GM18867 (cell line): ENCODE measurements at regions not wholly inside any gene's neighbourhood (a gene's known extent, or its start where the extent isn't known, plus 50 kb on each side); places are given as distances from the start of the nearest gene placed in this dataset.
"Not testable (repeated sequence)": the region's sequence is repeated elsewhere in the genome, so short reads cannot be mapped to it uniquely, and the experiment has no call there.

Experiments used
- ATAC-seq: cut with Tn5 transposase; IDR thresholded peaks from one replicate; pipeline ENCODE4 v1.9.1; 2021; ENCODE audit warnings: mild to moderate bottlenecking, moderate library complexity; ENCODE audit not compliant: unreplicated experiment

GRCh38 chr2:83990636-83991035 lies 468.4 kb downstream of the SUCLG1 start:
- ATAC-seq: no peak

- ATAC-seq: not testable (repeated sequence)
These were observed 482.5 kb downstream of the SUCLG1 start for GRCh38 chr2:83976628-83977027.

- ATAC-seq: no peak
These were observed 487.0 kb downstream of the SUCLG1 start for GRCh38 chr2:83972128-83972527.

DNA sequence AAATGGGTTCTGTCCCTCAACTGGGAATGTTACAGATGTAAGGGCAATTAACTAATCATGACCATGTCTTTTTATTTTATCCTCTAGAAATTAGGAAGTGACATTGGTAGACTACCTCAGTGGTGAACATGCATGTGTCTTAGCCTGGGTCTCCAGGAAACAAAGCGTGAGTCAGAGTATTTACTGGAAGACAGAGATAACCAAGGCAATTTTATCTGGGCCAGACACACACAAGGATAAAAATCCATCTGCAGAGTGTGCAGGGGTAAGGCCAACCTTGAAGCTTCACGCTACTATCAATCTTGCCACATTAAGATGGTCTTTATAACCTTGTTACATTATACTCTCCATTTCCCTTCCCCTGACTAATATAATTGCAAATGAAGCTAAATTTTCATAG lies 487.5 kb downstream of the SUCLG1 start:
- ATAC-seq: no peak

- no peak for ATAC-seq
These were observed 488.7 kb downstream of the SUCLG1 start for GRCh38 chr2:83970217-83970929.

GRCh38 chr2:83969085-83969484 lies 490.0 kb downstream of the SUCLG1 start:
- ATAC-seq: no peak

DNA sequence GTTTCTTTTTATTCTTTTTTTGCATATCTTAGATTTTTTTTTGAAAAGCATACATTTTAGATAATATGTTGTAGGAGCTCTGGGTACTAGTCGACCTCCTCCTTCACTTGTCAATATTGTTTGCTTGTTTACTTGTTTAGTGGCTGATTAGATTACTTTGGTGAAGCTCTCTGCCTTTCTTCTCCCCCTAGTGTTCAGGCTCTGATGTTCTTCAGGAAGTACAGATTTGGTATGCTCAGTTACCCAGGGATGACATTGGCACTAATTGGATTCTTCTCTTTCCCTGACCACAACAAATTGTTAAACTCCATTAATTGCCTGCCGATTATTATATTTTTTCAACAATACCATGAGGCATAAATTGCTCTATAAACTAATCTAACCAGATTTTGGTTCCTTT lies 491.2 kb downstream of the SUCLG1 start:
- ATAC-seq: no peak

DNA sequence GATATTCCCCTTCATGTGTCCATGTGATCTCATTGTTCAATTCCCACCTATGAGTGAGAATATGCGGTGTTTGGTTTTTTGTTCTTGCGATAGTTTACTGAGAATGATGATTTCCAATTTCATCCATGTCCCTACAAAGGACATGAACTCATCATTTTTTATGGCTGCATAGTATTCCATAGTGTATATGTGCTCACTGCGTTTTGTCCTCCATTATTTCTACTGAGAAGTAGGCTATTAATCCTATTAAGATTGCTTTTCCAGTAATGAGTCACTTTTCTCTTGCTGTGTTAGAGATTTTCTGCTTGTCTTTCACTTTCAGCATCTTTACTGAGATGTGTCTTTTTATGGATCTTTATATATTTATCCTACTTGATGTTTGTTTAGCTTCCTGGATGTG lies 492.1 kb downstream of the SUCLG1 start:
- not testable (repeated sequence) for ATAC-seq

DNA sequence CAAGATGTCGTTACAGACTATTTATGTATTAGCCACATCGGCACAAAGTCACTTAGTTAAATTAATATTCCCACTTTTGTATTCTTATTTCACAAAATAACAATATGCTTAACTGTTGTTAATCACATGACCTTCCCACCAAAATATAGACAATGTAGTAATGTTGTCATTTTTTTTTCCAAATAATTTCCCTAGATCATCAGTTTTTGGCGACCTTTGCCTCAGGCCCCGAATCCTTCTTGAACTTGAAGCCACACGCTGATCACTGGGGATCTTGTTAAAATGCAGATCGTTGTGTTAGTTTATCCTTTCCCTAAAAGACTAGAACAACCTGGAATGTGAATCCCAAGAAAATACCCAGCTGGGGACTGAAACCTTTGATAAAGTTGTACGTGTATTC lies 497.6 kb downstream of the SUCLG1 start:
- ATAC-seq: no peak

GRCh38 chr2:83960371-83960770 lies 498.7 kb downstream of the SUCLG1 start:
- ATAC-seq: no peak

GRCh38 chr2:83959266-83959665 lies 499.8 kb downstream of the SUCLG1 start:
- ATAC-seq: no peak

GRCh38 chr2:83956991-83957390 lies 502.1 kb downstream of the SUCLG1 start:
- no peak for ATAC-seq

GRCh38 chr2:83953697-83954096 lies 505.4 kb downstream of the SUCLG1 start:
- ATAC-seq: no peak

GRCh38 chr2:83951378-83951947 lies 507.6 kb downstream of the SUCLG1 start:
- no peak for ATAC-seq

GRCh38 chr2:83949361-83949760 lies 509.7 kb downstream of the SUCLG1 start:
- no peak for ATAC-seq

- no peak for ATAC-seq
These were observed 514.9 kb downstream of the SUCLG1 start for GRCh38 chr2:83944191-83944590.

DNA sequence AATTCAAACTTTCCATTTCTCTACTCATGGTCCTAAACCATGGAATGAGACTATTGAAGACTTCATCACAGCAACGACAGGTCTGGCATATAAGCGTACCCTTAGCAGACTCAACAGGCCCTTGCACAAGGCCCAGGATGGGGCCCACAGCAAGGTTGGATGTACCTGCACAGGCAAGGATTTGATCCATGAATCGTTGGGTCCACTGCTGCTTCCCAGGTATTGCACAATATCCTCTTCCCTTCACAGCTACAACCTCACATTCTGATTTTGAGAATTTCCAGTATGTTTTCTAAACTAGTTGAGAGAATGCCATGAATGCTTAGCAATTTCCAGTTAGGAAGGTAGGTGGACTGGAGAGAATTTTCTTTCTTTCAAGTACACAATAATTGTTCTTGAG lies 515.8 kb downstream of the SUCLG1 start:
- ATAC-seq: no peak

- no peak for ATAC-seq
These were observed 517.2 kb downstream of the SUCLG1 start for GRCh38 chr2:83941886-83942285.

- no peak for ATAC-seq
These were observed 525.3 kb downstream of the SUCLG1 start for GRCh38 chr2:83933749-83934148.

DNA sequence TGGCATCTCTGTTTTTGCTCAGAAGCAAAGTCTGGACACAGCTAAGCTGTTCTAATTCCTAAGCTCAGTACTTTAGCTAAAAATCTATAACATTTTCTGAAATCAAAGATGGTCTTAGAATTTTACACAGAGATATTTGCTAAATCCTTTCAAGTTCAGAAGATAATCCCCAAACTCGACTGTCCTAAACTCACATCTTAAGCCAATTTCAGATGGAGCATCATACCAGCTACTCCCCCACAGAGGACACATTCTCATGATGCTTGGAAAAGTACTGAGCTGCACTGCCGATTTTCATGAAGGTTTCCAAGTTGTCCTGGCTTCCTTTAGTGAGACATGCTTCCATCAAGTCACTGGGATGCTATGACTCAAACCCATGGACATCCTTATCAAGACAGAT lies 535.5 kb downstream of the SUCLG1 start:
- ATAC-seq: no peak

DNA sequence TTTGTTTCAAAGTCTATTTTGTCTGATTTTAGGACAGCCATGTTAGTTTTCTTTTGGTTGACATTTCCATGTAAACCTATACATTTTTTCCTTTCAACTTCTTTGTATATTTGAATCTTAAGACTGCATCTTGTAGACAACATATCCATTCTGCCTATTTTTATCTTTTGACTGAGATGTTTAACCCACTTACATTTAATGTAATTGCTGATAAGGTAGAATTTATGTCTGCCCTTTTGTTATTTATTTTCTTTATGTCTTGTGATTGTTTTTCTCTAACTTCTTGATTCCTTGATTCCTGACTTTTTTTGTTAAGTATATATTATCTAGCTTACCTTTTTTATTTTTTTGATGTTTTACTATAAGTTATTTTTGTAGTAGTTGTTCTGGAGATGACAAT lies 542.5 kb downstream of the SUCLG1 start:
- no peak for ATAC-seq

GRCh38 chr2:83915381-83915780 lies 543.7 kb downstream of the SUCLG1 start:
- no peak for ATAC-seq

- no peak for ATAC-seq
These were observed 550.3 kb downstream of the SUCLG1 start for GRCh38 chr2:83908750-83909149.
